ENCODE measurements at regions not wholly inside any gene's neighbourhood (a gene's known extent, or its start where the extent isn't known, plus 50 kb on each side); places are given as distances from the start of the nearest gene placed in this dataset.

GRCh38 chr2:174656676-174657176 lies 59.1 kb upstream of the WIPF1 start:
- no peak for DNase-seq (ENCODE audit: low read depth in 2 of 2)
- no peak overlapping the region for H3K4me3 ChIP-seq (replicated peaks in 1 of 2; ENCODE audit: low read depth in 2 of 2, low read length in 2 of 2)
- TF ChIP-seq, protein P1, sequence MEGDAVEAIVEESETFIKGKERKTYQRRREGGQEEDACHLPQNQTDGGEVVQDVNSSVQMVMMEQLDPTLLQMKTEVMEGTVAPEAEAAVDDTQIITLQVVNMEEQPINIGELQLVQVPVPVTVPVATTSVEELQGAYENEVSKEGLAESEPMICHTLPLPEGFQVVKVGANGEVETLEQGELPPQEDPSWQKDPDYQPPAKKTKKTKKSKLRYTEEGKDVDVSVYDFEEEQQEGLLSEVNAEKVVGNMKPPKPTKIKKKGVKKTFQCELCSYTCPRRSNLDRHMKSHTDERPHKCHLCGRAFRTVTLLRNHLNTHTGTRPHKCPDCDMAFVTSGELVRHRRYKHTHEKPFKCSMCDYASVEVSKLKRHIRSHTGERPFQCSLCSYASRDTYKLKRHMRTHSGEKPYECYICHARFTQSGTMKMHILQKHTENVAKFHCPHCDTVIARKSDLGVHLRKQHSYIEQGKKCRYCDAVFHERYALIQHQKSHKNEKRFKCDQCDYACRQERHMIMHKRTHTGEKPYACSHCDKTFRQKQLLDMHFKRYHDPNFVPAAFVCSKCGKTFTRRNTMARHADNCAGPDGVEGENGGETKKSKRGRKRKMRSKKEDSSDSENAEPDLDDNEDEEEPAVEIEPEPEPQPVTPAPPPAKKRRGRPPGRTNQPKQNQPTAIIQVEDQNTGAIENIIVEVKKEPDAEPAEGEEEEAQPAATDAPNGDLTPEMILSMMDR (IDR thresholded peaks at IDR 0.05; ENCODE audit: low read depth, low read length), result no peak

DNA sequence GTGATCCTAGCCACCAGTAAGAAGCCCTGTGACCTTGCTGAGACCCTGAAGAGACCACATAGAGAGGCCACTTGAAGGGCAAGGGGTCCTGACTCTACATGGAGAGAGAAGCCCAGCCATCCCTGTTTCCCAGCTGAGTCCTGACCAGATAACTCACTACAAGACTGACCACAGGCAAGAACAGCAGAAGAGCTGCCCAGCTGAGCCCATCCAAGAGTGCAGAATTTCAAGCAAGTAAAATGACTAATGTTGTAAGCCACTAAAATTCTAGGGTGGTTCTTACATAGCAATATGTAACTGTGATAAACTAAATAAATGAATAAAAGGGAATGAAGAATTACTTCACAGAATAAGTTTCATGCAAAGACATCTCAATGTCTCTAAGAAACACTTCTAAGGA lies 58.4 kb upstream of the WIPF1 start:
- DNase-seq (ENCODE audit: low read depth in 2 of 2), result no peak
- H3K4me3 ChIP-seq (replicated peaks in 1 of 2; ENCODE audit: low read depth in 2 of 2, low read length in 2 of 2), result no peak overlapping the region
- TF ChIP-seq, protein P1 (IDR thresholded peaks at IDR 0.05; ENCODE audit: low read depth, low read length), result no peak

- no peak overlapping the region for H3K4me3 ChIP-seq (replicated peaks in 1 of 2; ENCODE audit: low read depth in 2 of 2, low read length in 2 of 2)
- peak; percentile 23 to 48 for DNase-seq (ENCODE audit: low read depth in 2 of 2)
- TF ChIP-seq, protein P1 (IDR thresholded peaks at IDR 0.05; ENCODE audit: low read depth, low read length), result no peak
Observed at GRCh38 chr2:174654419-174654941, 56.9 kb upstream of the WIPF1 start.

GRCh38 chr2:174648896-174649295 lies 51.3 kb upstream of the WIPF1 start:
- TF ChIP-seq, protein P1 (IDR thresholded peaks at IDR 0.05; ENCODE audit: low read depth, low read length), result no peak
- no peak overlapping the region for H3K4me3 ChIP-seq (replicated peaks in 1 of 2; ENCODE audit: low read depth in 2 of 2, low read length in 2 of 2)
- no peak for DNase-seq (ENCODE audit: low read depth in 2 of 2)
